Keratinocyte (primary cell): ENCODE measurements at regions not wholly inside any gene's neighbourhood (a gene's known extent, or its start where the extent isn't known, plus 50 kb on each side); places are given as distances from the start of the nearest gene placed in this dataset.
A peak's percentile ranks its signal among the peaks of the same experiment; 100 is the strongest.

Experiments used
- DNase-seq: peaks from one replicate; pipeline ENCODE4 v3.0.0-alpha.2; 2011; ENCODE audit warnings: low read depth, missing footprints, low spot score
- FAIRE-seq: peaks from 2 replicates; lab custom pipeline; 2011; peaks lifted over from hg19 to GRCh38; lab: Jason Lieb, UNC
- H2AFZ ChIP-seq: 2 replicates; pipeline ENCODE4 v1.6.0; 2012; ENCODE audit warnings: low read length, control low read depth, inconsistent platforms; ENCODE audit not compliant: control insufficient read depth
- H3K27ac ChIP-seq: 2 replicates; pipeline ENCODE4 v1.5.1; 2011; ENCODE audit warnings: low read length; ENCODE audit not compliant: control insufficient read depth, insufficient read depth
- H3K27me3 ChIP-seq: 3 replicates; pipeline ENCODE4 v1.6.0; 2011; ENCODE audit warnings: low read length; ENCODE audit not compliant: control insufficient read depth, insufficient read depth; ENCODE audit errors: extremely low read depth
- H3K36me3 ChIP-seq, 2 experiments: 2 replicates in 1 of 2; 3 replicates in 1 of 2; pipeline ENCODE4 v1.5.1; 2011; ENCODE audit warnings: low read length in 2 of 2, mild to moderate bottlenecking in 1 of 2; ENCODE audit not compliant: control insufficient read depth in 2 of 2, insufficient read depth in 2 of 2; ENCODE audit errors: extremely low read depth in 1 of 2
- H3K4me1 ChIP-seq: 3 replicates; pipeline ENCODE4 v1.5.1; 2011; ENCODE audit warnings: low read length; ENCODE audit not compliant: control insufficient read depth, insufficient read depth; ENCODE audit errors: extremely low read depth
- H3K4me2 ChIP-seq: 3 replicates; pipeline ENCODE4 v1.6.0; 2011; ENCODE audit warnings: low read depth, low read length; ENCODE audit not compliant: control insufficient read depth, insufficient read depth; ENCODE audit errors: extremely low read depth
- H3K4me3 ChIP-seq, 3 experiments: fragments of 200-600 bp in 1 of 3; sonication (generic) in 1 of 3; 2 replicates in 2 of 3; 3 replicates in 1 of 3; pipeline ENCODE4 v1.5.1; 2011 to 2016; ENCODE audit warnings: low read length in 3 of 3, mild to moderate bottlenecking in 3 of 3, control low read depth in 2 of 3, inconsistent platforms in 1 of 3, low read depth in 1 of 3, mixed read lengths in 1 of 3, mixed run types in 1 of 3, moderate library complexity in 1 of 3; ENCODE audit not compliant: control insufficient read depth in 2 of 3, insufficient read depth in 2 of 3; ENCODE audit errors: extremely low read depth in 1 of 3
- H3K79me2 ChIP-seq: 2 replicates; pipeline ENCODE4 v1.6.0; 2012; ENCODE audit warnings: low read length; ENCODE audit not compliant: control insufficient read depth, insufficient read depth
- H3K9ac ChIP-seq: 3 replicates; pipeline ENCODE4 v1.6.0; 2011; ENCODE audit warnings: low read length; ENCODE audit not compliant: control insufficient read depth, insufficient read depth; ENCODE audit errors: extremely low read depth
- H3K9me1 ChIP-seq: 3 replicates; pipeline ENCODE4 v1.6.0; 2011; ENCODE audit warnings: low read length; ENCODE audit not compliant: control insufficient read depth, insufficient read depth; ENCODE audit errors: extremely low read depth
- H3K9me3 ChIP-seq: 2 replicates; pipeline ENCODE4 v1.5.1; 2012; ENCODE audit warnings: low read depth, low read length; ENCODE audit not compliant: control insufficient read depth
- H4K20me1 ChIP-seq: 3 replicates; pipeline ENCODE4 v1.6.0; 2011; ENCODE audit warnings: low read length; ENCODE audit not compliant: control insufficient read depth, insufficient read depth; ENCODE audit errors: extremely low read depth
- CTCF ChIP-seq, 3 experiments: IDR thresholded peaks in 1 of 3; conservative IDR thresholded peaks in 1 of 3; optimal IDR thresholded peaks in 1 of 3; 2 replicates in 2 of 3; 3 replicates in 1 of 3; pipeline versions ENCODE3 to v1.5.1; 2011; ENCODE audit warnings: low read length in 3 of 3, mild to moderate bottlenecking in 3 of 3, moderate library complexity in 2 of 3, control low read depth in 1 of 3, inconsistent platforms in 1 of 3; ENCODE audit not compliant: insufficient read depth in 2 of 3; ENCODE audit errors: extremely low read depth in 1 of 3
- EZH2 ChIP-seq: IDR thresholded peaks from one replicate; pipeline ENCODE4 v1.6.1; 2012; ENCODE audit warnings: inconsistent platforms, mild to moderate bottlenecking, low read length, moderate library complexity
- dilution Hi-C: fragments of 300-500 bp; cut with MboI; formaldehyde crosslinking; loops from one replicate; pipeline ENCODE4 v1.7.0; 2020; ENCODE audit warnings: low sequenced_read_pairs; ENCODE audit not compliant: extremely low pct_ligation_motif_present

DNA sequence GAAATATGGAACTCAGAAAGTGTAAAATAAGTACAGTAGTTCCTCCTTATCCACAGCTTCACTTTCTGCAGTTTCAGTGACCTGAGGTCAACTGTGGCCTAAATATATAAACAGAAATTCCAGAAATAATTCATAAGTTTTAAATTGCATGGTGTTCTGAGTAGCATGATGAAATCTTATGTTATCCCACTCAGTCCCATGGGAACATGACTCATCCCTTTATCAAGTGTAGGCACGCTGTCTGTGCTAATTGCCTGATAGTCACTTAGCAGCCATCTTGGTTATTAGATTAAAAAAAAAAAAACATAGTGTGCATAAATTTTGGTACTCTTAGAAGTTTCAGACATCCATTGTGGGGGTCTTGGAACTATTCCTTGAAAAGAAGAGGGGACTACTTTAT, 983.4 kb upstream of the ADGRL3 start:
- no peak overlapping the region for H3K9ac ChIP-seq
- dilution Hi-C loops = no loop called here
- H3K79me2 ChIP-seq = no peaks in the 10 kb centered on the region
- H3K9me3 ChIP-seq = no peaks in the 10 kb centered on the region
- TF ChIP-seq EZH2 (no peak), CTCF (optimal IDR thresholded peaks at IDR 0.05 in 1 of 3, IDR thresholded peaks at IDR 0.05 in 1 of 3, conservative IDR thresholded peaks at IDR 0.05 in 1 of 3; ENCODE audit: extremely low read depth in 1 of 3, insufficient read depth in 2 of 3, low read length in 3 of 3) (no peak)
- peaks cover 4% of the 10 kb centered on the region for H3K4me1 ChIP-seq
- FAIRE-seq = no peak
- H3K27me3 ChIP-seq = no peaks in the 10 kb centered on the region
- no peak for DNase-seq
- H3K4me2 ChIP-seq = no peak overlapping the region
- peak overlapping the region; percentile 54 for H2AFZ ChIP-seq
- H4K20me1 ChIP-seq = no peaks in the 10 kb centered on the region
- H3K4me3 ChIP-seq = no peak overlapping the region
- peak overlapping the region; percentile 81 for H3K27ac ChIP-seq
- no peaks in the 10 kb centered on the region for H3K36me3 ChIP-seq
- H3K9me1 ChIP-seq = no peaks in the 10 kb centered on the region

DNA sequence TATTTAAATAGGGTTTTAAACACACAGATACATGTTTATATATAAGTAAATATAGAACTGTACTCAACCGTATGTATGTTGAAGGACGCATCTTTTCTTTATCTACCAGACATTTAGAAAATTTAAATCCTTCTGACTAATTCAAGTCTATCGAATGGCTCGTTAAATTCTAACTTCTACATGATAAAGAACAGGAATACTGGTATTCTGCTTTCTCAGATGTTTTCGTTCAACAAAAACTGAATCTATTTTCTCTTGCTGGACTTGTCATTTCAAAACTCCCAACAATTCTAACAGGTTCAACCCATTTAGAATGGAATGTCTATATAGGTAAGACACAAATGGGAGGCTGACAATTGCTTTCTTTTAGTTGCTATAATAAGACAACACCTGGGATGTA, 978.3 kb upstream of the ADGRL3 start:
- TF ChIP-seq CTCF (optimal IDR thresholded peaks at IDR 0.05 in 1 of 3, IDR thresholded peaks at IDR 0.05 in 1 of 3, conservative IDR thresholded peaks at IDR 0.05 in 1 of 3; ENCODE audit: extremely low read depth in 1 of 3, insufficient read depth in 2 of 3, low read length in 3 of 3) (no peak), EZH2 (no peak)
- Histone ChIP-seq H3K4me3 (no peak overlapping the region), H3K4me1 (no peaks in the 10 kb centered on the region), H3K27ac (no peak overlapping the region), H3K9ac (no peak overlapping the region), H4K20me1 (no peaks in the 10 kb centered on the region), H3K4me2 (no peak overlapping the region), H3K9me1 (no peaks in the 10 kb centered on the region), H2AFZ (no peak overlapping the region), H3K9me3 (no peaks in the 10 kb centered on the region), H3K36me3 (no peaks in the 10 kb centered on the region), H3K79me2 (no peaks in the 10 kb centered on the region), H3K27me3 (no peaks in the 10 kb centered on the region)
- DNase-seq (no peak), FAIRE-seq (no peak)
- dilution Hi-C loops = no loop called here
